Activated naive CD4-positive, alpha-beta T cell treated with Interleukin-2 at 50 U/mL for 16 hours (primary cell): ENCODE measurements at regions not wholly inside any gene's neighbourhood (a gene's known extent, or its start where the extent isn't known, plus 50 kb on each side); places are given as distances from the start of the nearest gene placed in this dataset.
"Not testable (repeated sequence)": the region's sequence is repeated elsewhere in the genome, so short reads cannot be mapped to it uniquely, and the experiment has no call there.

Experiments
- DNase-seq: peaks from one replicate; pipeline ENCODE4 v3.0.0-alpha.2; 2020

DNA sequence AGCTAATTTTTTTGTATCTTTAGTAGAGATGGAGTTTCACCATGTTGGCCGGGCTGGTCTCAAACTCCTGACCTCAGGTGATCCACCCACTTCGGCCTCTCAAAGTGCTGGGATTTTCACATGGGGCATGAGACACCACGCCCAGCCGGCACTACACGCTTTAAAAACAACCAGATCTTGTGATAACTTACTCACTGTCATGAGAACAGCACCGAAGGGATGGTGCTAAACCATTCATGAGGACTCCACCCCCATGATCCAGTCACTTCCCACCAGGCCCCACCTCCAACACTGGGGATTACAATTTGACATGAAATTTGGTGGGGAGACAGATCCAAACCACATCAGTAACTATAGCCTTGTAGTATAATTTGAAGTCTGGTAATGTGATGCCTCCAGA, 67.4 kb upstream of the ZNF169 start:
- DNase-seq, result not testable (repeated sequence)

DNA sequence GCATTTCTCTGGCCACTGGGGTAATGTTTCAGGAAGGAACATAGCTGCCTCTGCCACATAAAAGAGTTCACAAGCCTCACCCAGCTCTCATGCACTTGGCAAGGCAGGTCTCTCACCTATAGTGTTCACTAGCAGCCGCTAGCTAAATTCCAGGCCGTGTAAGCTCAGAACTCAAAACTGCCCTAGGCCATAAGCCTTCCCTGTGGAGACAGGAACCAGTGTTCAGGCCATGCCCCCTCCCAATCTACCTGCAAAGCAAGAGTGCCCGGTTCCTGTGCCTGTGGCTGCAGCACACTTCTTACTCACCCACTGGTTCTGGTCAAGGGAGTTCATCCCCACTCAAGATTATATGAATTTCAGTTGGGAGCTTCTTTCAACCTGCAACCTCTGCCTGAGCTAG, 60.7 kb upstream of the ZNF169 start:
- no peak for DNase-seq

DNA sequence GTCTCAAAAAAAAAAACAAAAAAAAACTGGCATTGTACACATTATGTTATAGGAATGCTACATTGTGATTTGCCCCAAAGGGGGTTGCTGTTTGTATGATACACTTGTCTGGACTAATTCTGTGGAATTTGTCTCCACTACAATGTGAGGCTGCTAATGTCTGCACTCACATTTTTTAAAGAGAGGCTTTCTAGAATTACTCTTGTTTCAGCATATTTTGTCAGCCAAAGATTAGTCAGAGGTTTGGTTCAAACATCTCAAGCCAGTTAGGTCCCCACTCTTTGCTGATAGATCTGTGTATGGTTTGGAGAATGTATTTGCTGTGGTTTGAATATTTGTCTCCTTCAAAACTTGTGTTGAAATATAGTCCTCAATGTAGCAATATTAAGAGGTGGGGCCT, 59.3 kb upstream of the ZNF169 start:
- DNase-seq, result no peak

DNA sequence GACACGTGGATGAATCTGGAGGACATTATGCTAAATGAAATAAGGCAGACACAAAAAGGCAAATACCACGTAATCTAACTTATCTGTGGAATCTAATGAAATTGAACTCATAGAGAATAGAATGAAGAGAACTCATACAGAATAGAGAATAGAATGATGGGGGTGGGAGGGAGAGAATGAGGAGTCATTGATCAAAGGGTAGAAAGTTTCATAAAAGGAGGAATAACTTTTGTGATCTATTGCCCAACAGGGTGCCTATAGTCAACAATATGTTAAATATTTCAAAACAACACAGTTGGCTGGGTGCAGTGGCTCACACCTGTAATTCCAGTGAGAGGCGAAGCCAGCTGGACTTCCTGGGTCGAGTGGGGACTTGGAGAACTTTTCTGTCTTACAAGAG, 54.9 kb upstream of the ZNF169 start:
- no peak for DNase-seq

DNA sequence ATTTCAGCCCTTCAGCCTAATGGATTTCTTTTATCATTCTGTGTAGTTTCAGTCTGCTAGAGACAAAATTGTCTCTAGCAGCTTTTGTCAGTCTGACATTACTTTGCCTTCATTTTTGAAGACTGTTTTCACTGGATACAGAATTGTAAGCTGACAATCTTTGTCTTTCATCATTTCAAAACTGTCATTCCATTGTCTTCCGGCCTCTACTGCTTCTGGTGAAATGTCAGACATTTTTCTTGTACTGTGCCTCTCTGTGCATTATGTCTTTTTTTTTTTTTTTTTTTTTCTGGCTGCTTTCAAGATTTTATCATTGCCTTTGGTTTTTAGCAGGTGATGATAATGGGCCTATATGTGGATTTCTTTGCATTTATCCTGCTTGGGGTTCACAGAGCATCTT, 51.3 kb upstream of the ZNF169 start:
- DNase-seq, result no peak
